Choroid plexus epithelial cell (primary cell): ENCODE measurements at regions not wholly inside any gene's neighbourhood (a gene's known extent, or its start where the extent isn't known, plus 50 kb on each side); places are given as distances from the start of the nearest gene placed in this dataset.

Experiments used
- DNase-seq: peaks from one replicate; pipeline ENCODE4 v3.0.0-alpha.2; 2010; ENCODE audit warnings: low read depth
- H3K4me3 ChIP-seq: 2 replicates; pipeline ENCODE4 v1.5.1; 2011; ENCODE audit warnings: low read depth, mild to moderate bottlenecking, control low read depth, low read length, moderate library complexity
- TF ChIP-seq, protein P1 (sequence below): conservative IDR thresholded peaks from 2 replicates; pipeline ENCODE4 v1.5.1; 2011; ENCODE audit warnings: low read depth, mild to moderate bottlenecking, control low read depth, inconsistent platforms, low read length, moderate library complexity

GRCh38 chr15:70299931-70300869 is 202.5 kb upstream of the TLE3 start:
- TF ChIP-seq, protein P1, sequence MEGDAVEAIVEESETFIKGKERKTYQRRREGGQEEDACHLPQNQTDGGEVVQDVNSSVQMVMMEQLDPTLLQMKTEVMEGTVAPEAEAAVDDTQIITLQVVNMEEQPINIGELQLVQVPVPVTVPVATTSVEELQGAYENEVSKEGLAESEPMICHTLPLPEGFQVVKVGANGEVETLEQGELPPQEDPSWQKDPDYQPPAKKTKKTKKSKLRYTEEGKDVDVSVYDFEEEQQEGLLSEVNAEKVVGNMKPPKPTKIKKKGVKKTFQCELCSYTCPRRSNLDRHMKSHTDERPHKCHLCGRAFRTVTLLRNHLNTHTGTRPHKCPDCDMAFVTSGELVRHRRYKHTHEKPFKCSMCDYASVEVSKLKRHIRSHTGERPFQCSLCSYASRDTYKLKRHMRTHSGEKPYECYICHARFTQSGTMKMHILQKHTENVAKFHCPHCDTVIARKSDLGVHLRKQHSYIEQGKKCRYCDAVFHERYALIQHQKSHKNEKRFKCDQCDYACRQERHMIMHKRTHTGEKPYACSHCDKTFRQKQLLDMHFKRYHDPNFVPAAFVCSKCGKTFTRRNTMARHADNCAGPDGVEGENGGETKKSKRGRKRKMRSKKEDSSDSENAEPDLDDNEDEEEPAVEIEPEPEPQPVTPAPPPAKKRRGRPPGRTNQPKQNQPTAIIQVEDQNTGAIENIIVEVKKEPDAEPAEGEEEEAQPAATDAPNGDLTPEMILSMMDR = no peak
- no peak for DNase-seq
- H3K4me3 ChIP-seq = no peak overlapping the region

- TF ChIP-seq, protein P1 = no peak
- no peak for DNase-seq
- H3K4me3 ChIP-seq = no peak overlapping the region
Observed at GRCh38 chr15:70297465-70298058, 199.8 kb upstream of the TLE3 start.

DNA sequence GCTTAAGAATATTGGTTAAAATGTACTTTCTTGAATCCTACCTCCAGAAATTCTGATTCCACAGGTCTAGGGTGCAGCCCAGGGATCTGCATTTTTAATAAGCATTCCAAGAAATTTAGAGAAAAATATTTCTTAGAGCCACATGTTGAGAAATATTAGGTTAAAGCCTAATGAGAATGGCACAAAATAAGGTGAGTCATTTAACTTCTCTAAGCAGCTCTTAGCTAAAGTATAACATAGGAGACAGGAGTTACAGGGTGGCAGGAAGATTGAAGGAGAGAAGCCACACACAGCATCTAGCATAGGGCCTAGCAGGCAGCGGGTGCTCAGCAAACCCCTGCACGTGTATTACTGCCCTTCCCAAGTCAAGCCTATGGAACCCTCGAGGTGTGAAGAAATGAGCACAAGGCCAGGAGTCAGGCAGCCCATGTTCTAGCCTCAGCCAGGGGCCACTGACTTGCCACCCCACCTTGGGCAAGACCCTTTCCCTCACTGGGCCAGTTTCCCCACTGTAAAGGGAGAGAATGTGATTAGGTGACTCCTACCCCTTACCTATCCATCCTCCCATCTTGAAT is 197.1 kb upstream of the TLE3 start:
- TF ChIP-seq, protein P1 = no peak
- H3K4me3 ChIP-seq = no peak overlapping the region
- no peak for DNase-seq

GRCh38 chr15:70293591-70294470 is 196.1 kb upstream of the TLE3 start:
- no peak overlapping the region for H3K4me3 ChIP-seq
- TF ChIP-seq, protein P1 = no peak
- no peak for DNase-seq

DNA sequence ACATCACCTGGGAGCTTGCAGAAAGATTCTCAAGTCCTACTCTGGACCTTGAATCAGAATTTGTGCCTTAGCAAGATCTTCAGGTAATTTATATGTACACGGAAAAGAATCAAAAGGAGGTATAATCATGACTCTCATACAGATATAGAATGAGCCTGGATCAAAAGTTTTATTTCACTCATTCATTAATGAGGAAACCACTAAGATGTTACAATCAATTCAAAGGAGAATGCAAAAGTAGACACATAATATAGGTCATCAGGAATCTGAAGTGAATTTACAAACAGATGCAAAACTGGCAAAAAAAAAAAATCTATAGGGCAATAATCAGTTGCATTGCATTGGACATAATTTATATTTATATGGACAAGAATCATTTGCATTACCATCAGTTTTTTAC is 195.4 kb upstream of the TLE3 start:
- no peak overlapping the region for H3K4me3 ChIP-seq
- TF ChIP-seq, protein P1 = no peak
- no peak for DNase-seq

- DNase-seq = no peak
- TF ChIP-seq, protein P1 = no peak
- no peak overlapping the region for H3K4me3 ChIP-seq
Observed at GRCh38 chr15:70292076-70292760, 194.5 kb upstream of the TLE3 start.
